Lower leg skin (tissue), 4 donors: ENCODE measurements at regions not wholly inside any gene's neighbourhood (a gene's known extent, or its start where the extent isn't known, plus 50 kb on each side); places are given as distances from the start of the nearest gene placed in this dataset.

Source experiments
- DNase-seq, 2 donors: peaks; one replicate each; pipeline ENCODE4 v3.0.0-alpha.2; 2019; ENCODE audit warnings: low spot score in 2 of 2
- H3K4me3 ChIP-seq: fragments of 200-600 bp; sonication (generic); 2 replicates; pipeline ENCODE4 v1.5.1; 2017; ENCODE audit warnings: mild to moderate bottlenecking, low read depth; ENCODE audit not compliant: poor library complexity, severe bottlenecking
- CTCF ChIP-seq, 3 donors: fragments of 450-650 bp; IDR thresholded peaks; one replicate each; pipeline ENCODE4 v1.5.1; 2016; ENCODE audit warnings: antibody characterized with exemption in 3 of 3, mild to moderate bottlenecking in 3 of 3, moderate library complexity in 2 of 3
- POLR2A ChIP-seq, 2 donors: fragments of 450-650 bp; IDR thresholded peaks; one replicate each; pipeline ENCODE4 v1.6.1; 2016 to 2017; ENCODE audit warnings: antibody characterized with exemption in 2 of 2, mild to moderate bottlenecking in 1 of 2, moderate library complexity in 1 of 2
- WGBS, 2 donors: methylation state at CpG; one replicate each; pipeline ENCODE4 v1.1.5; 2018; 5-methylcytosine and 5-hydroxymethylcytosine counted together
- intact Hi-C: fragments of 100-400 bp; cut with DNase I; formaldehyde crosslinking; loops from one replicate; pipeline ENCODE4 v1.15.0; 2023; ENCODE audit warnings: low total_unique reads

GRCh38 chrX:139222511-139223200 is 307.9 kb upstream of the F9 start:
- no peak overlapping the region for H3K4me3 ChIP-seq
- no peak for DNase-seq
- 60 to 88% methylated on average over 7 to 9 of the region's 9 CpGs for WGBS, 2 donors
- intact Hi-C loops = no loop called here
- no peak for TF ChIP-seq CTCF (IDR thresholded peaks at IDR 0.05)
- TF ChIP-seq POLR2A (IDR thresholded peaks at IDR 0.05) = no peak

GRCh38 chrX:139213241-139213709 is 317.3 kb upstream of the F9 start:
- no peak overlapping the region for H3K4me3 ChIP-seq
- WGBS, 2 donors = 76 to 83% methylated on average over 2 to 3 of the region's 3 CpGs
- TF ChIP-seq CTCF (IDR thresholded peaks at IDR 0.05) (no peak), POLR2A (IDR thresholded peaks at IDR 0.05) (no peak)
- DNase-seq = no peak
- intact Hi-C loops = loop anchor here (5.0 kb wide), 1 partner anchor 759 kb away; no protein-coding TSS in a partner anchor

GRCh38 chrX:139211568-139212182 is 318.9 kb upstream of the F9 start:
- no peak overlapping the region for H3K4me3 ChIP-seq
- no peak for DNase-seq
- TF ChIP-seq POLR2A (IDR thresholded peaks at IDR 0.05) (no peak), CTCF (IDR thresholded peaks at IDR 0.05) (no peak)
- intact Hi-C loops = loop anchor here (5.0 kb wide), 1 partner anchor 761 kb away; no protein-coding TSS in a partner anchor
- 28 to 34% methylated on average over 8 of the region's 8 CpGs for WGBS, 2 donors

- intact Hi-C loops = no loop called here
- TF ChIP-seq CTCF (IDR thresholded peaks at IDR 0.05) = no peak
- no peak for TF ChIP-seq POLR2A (IDR thresholded peaks at IDR 0.05)
- 66 to 78% methylated on average over 5 of the region's 5 CpGs for WGBS, 2 donors
- no peak overlapping the region for H3K4me3 ChIP-seq
- no peak for DNase-seq
Measured at GRCh38 chrX:139209342-139209741, 321.2 kb upstream of the F9 start.

- intact Hi-C loops = no loop called here
- no peak for TF ChIP-seq POLR2A (IDR thresholded peaks at IDR 0.05)
- no peak for TF ChIP-seq CTCF (IDR thresholded peaks at IDR 0.05)
- no peak for DNase-seq
Measured at GRCh38 chrX:139207655-139208054, 322.9 kb upstream of the F9 start.

More at GRCh38 chrX:139207655-139208054, 322.9 kb upstream of the F9 start:
- no peak overlapping the region for H3K4me3 ChIP-seq
